ENCODE measurements at regions not wholly inside any gene's neighbourhood (a gene's known extent, or its start where the extent isn't known, plus 50 kb on each side); places are given as distances from the start of the nearest gene placed in this dataset.

DNA sequence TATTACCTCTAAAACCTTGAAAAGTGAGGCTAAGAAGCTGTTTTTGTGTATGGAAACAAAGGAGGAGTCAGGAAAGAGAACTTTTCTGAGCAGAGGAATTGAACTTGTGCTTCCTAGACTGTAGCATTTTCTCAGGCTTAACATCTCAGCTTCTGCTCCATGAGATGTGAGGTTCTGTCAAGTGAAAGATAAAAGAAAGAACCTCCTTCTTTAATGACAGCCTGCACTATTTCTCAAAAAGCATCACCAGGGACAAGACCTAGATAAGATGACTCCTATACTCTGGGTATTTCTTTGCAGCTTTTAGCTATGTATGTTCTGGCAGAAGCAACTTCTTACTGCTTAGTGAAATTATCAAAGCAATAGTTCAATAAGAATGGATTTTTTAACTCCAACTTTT, 87.6 kb upstream of the KCNQ5 start:
- Mint-ChIP-seq H3K4me1 (no peaks in the 10 kb centered on the region), H3K4me3 (no peak overlapping the region), H3K9me3 (peaks cover 0 to 3% (median 0%) of the 10 kb centered on the region in 7 donors), H3K27me3 (peaks cover 5% of the 10 kb centered on the region), H3K27ac (no peak overlapping the region), H3K36me3 (no peaks in the 10 kb centered on the region)
- Histone ChIP-seq H3K27me3 (ENCODE audit: control insufficient read depth, insufficient read depth, low read length) (no peaks in the 10 kb centered on the region), H3K4me3 (ENCODE audit: low read depth, low read length) (no peak overlapping the region), H3K36me3 (ENCODE audit: control insufficient read depth, insufficient read depth, low read length) (no peaks in the 10 kb centered on the region), H3K27ac (ENCODE audit: insufficient read depth, low read length, poor library complexity, severe bottlenecking) (no peak overlapping the region), H3K9me3 (ENCODE audit: control insufficient read depth in 2 of 2, low read length in 2 of 2) (no peaks in the 10 kb centered on the region), H3K4me1 (ENCODE audit: control insufficient read depth, insufficient read depth, low read length, poor library complexity, severe bottlenecking) (no peaks in the 10 kb centered on the region)
- ATAC-seq (ENCODE audit: low read depth in 2 of 2) (no peak), DNase-seq (no peak)

DNA sequence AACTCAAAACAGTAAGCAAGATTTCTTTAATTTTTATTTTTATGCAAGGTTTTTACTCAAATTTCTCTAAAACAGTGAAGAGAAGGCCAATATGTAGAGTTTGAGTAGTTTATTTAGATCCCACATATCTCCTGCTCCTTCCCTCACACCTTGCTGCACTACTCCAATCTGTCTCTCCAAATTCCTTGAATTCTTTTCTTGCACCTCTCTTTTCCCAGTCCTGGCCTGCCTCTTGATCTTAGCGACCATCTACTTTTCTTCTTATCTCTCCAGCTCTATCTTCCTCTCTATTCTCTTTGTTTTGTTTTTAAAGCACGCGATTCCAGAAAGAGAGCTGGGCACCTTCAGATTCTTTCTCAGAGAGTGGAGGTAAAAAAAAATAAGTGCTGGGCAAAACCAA, 86.7 kb upstream of the KCNQ5 start:
- no peaks in the 10 kb centered on the region for H3K36me3 Mint-ChIP-seq
- H3K27me3 Mint-ChIP-seq = peaks cover 5% of the 10 kb centered on the region
- Histone ChIP-seq H3K36me3 (ENCODE audit: control insufficient read depth, insufficient read depth, low read length) (no peaks in the 10 kb centered on the region), H3K4me1 (ENCODE audit: control insufficient read depth, insufficient read depth, low read length, poor library complexity, severe bottlenecking) (no peaks in the 10 kb centered on the region), H3K9me3 (ENCODE audit: control insufficient read depth in 2 of 2, low read length in 2 of 2) (no peaks in the 10 kb centered on the region), H3K27me3 (ENCODE audit: control insufficient read depth, insufficient read depth, low read length) (no peaks in the 10 kb centered on the region), H3K4me3 (ENCODE audit: low read depth, low read length) (no peak overlapping the region), H3K27ac (ENCODE audit: insufficient read depth, low read length, poor library complexity, severe bottlenecking) (no peak overlapping the region)
- H3K4me1 Mint-ChIP-seq = no peaks in the 10 kb centered on the region
- ATAC-seq (ENCODE audit: low read depth in 2 of 2) (no peak), DNase-seq (no peak)
- H3K9me3 Mint-ChIP-seq = peaks cover 0 to 9% (median 0%) of the 10 kb centered on the region in 7 donors
- H3K27ac Mint-ChIP-seq = no peak overlapping the region
- no peak overlapping the region for H3K4me3 Mint-ChIP-seq

DNA sequence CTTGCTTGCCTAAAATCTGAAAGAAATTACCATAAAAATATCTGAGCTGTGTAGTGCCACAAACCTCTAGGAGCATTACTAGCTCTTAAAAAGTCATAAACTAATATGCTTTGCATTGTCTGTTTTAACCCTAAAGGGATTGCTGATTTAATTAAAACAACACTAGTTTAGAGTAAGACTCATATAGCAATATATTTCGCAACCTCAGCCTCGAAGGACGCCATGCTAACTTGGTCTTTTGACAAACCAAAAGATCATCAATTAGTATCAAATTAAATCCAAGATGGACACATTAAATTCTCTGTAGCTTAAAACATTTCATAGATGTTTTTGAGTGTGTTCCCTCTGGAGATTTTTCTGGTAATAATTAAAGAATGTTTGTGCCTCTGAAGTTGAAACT, 74.8 kb upstream of the KCNQ5 start:
- no peak for DNase-seq
- Mint-ChIP-seq H3K27ac (no peak overlapping the region), H3K9me3 (peaks cover 0 to 4% (median under 1%) of the 10 kb centered on the region in 7 donors), H3K27me3 (no peaks in the 10 kb centered on the region), H3K36me3 (no peaks in the 10 kb centered on the region), H3K4me3 (no peak overlapping the region), H3K4me1 (no peaks in the 10 kb centered on the region)
- Histone ChIP-seq H3K27me3 (ENCODE audit: control insufficient read depth, insufficient read depth, low read length) (no peaks in the 10 kb centered on the region), H3K36me3 (ENCODE audit: control insufficient read depth, insufficient read depth, low read length) (no peaks in the 10 kb centered on the region), H3K4me1 (ENCODE audit: control insufficient read depth, insufficient read depth, low read length, poor library complexity, severe bottlenecking) (no peaks in the 10 kb centered on the region), H3K27ac (ENCODE audit: insufficient read depth, low read length, poor library complexity, severe bottlenecking) (no peak overlapping the region), H3K4me3 (ENCODE audit: low read depth, low read length) (no peak overlapping the region), H3K9me3 (ENCODE audit: control insufficient read depth in 2 of 2, low read length in 2 of 2) (peaks cover 0 to 3% of the 10 kb centered on the region in 2 experiments)
- ATAC-seq (ENCODE audit: low read depth in 2 of 2) = no peak

DNA sequence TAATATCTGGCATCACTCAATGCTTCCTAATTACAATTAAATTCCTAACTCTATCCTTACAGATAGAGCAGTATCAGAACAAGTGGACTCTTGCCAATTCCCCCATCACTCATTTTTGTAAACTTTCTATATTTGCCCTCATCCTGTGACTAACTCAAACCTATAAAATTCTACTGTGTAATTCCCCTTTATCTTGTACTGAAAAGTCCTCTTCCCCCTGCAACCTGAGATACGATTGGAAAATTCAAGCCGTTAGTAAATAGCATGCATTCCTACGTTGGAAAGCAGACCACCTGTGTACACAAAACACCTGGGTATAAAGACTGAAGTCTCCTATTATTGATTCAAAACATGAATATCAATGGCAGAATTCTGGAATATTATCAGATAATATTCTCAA, 70.4 kb upstream of the KCNQ5 start:
- H3K9me3 Mint-ChIP-seq = peaks cover 0 to 2% (median 0%) of the 10 kb centered on the region in 7 donors

DNA sequence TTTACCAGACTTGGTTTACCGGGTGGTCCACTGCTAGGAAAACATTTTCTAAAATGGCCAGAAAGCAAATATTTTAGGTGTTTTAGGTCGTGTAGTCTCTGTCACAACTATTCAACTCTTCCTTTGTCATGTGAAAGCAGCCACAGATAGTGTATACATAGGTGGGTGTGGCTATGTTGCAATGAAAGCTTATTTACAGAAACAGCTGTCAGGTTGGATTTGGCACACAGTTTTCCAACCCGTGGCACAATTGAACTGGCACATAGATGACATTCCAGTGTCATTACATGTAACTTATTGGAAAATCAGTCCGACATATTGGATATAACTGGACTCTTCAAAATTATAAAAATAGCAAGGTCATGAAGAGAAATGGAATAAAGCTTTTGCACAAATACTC, 68.9 kb upstream of the KCNQ5 start:
- Histone ChIP-seq H3K27me3 (ENCODE audit: control insufficient read depth, insufficient read depth, low read length) (no peaks in the 10 kb centered on the region), H3K36me3 (ENCODE audit: control insufficient read depth, insufficient read depth, low read length) (no peaks in the 10 kb centered on the region), H3K9me3 (ENCODE audit: control insufficient read depth in 2 of 2, low read length in 2 of 2) (no peaks in the 10 kb centered on the region), H3K4me3 (ENCODE audit: low read depth, low read length) (no peak overlapping the region), H3K27ac (ENCODE audit: insufficient read depth, low read length, poor library complexity, severe bottlenecking) (no peak overlapping the region), H3K4me1 (ENCODE audit: control insufficient read depth, insufficient read depth, low read length, poor library complexity, severe bottlenecking) (no peaks in the 10 kb centered on the region)
- no peak overlapping the region for H3K27ac Mint-ChIP-seq
- DNase-seq (no peak), ATAC-seq (ENCODE audit: low read depth in 2 of 2) (no peak)
- H3K27me3 Mint-ChIP-seq = no peaks in the 10 kb centered on the region
- H3K36me3 Mint-ChIP-seq = no peaks in the 10 kb centered on the region
- H3K9me3 Mint-ChIP-seq = peaks cover 0 to 2% (median 0%) of the 10 kb centered on the region in 7 donors
- no peak overlapping the region for H3K4me3 Mint-ChIP-seq
- H3K4me1 Mint-ChIP-seq = peaks cover 0 to 3% (median 1%) of the 10 kb centered on the region in 4 donors

More for the DNA sequence above, 70.4 kb upstream of the KCNQ5 start:
- H3K27ac ChIP-seq (ENCODE audit: insufficient read depth, low read length, poor library complexity, severe bottlenecking) = no peak overlapping the region
- H3K9me3 ChIP-seq (ENCODE audit: control insufficient read depth in 2 of 2, low read length in 2 of 2) = no peaks in the 10 kb centered on the region
- Mint-ChIP-seq H3K27ac (no peak overlapping the region), H3K4me3 (no peak overlapping the region), H3K27me3 (no peaks in the 10 kb centered on the region), H3K4me1 (peaks cover 0 to 3% (median 1%) of the 10 kb centered on the region in 4 donors), H3K36me3 (no peaks in the 10 kb centered on the region)
- DNase-seq (no peak), ATAC-seq (ENCODE audit: low read depth in 2 of 2) (no peak)
- no peaks in the 10 kb centered on the region for H3K27me3 ChIP-seq (ENCODE audit: control insufficient read depth, insufficient read depth, low read length)
- H3K36me3 ChIP-seq (ENCODE audit: control insufficient read depth, insufficient read depth, low read length) = no peaks in the 10 kb centered on the region
- no peak overlapping the region for H3K4me3 ChIP-seq (ENCODE audit: low read depth, low read length)
- H3K4me1 ChIP-seq (ENCODE audit: control insufficient read depth, insufficient read depth, low read length, poor library complexity, severe bottlenecking) = no peaks in the 10 kb centered on the region

DNA sequence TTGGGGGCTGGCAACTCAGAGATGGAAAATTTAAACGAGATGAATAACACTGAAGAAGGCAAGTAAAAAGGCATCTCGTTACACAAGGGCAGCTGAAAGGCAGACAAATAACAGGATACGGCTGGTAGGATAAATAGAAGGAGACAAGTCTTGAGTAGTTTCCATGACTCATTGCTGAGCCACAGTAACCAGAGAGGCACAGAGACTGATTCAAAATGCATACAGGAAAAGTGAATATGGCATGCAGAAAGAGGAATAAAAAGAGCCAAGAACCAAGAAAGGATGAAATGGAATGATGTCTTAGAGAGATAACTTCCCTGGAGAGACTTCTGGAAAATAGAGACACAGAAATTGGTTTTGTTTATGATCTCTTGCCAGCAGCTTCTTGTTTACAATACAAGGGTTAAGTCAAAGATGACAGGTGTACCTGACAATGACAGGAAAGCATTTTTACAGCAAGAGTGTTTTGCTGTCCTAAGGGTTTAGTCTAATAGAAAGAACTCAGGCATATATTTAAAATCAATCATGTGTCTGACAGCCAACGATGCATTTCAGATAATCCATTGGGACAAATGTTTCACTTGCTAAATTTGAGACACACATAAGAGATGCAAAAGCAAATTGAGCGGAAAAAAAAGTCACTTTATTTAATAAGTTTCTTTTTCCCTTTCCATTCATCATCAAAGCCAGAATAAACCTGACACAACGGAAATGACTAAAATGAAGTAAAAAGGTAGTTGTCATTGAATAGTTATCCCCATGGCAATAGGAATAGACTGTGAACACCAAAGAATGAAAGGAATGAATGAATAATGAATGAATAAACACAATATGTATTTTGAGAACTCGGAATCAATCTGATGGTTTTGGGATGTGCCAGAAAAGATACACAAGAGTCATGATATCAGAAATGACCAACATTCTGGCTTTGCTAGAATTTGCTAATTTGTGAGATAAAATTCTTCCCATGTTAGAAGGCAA, 68.0 kb upstream of the KCNQ5 start:
- no peaks in the 10 kb centered on the region for H3K36me3 ChIP-seq (ENCODE audit: control insufficient read depth, insufficient read depth, low read length)
- no peaks in the 10 kb centered on the region for H3K9me3 ChIP-seq (ENCODE audit: control insufficient read depth in 2 of 2, low read length in 2 of 2)
- no peak overlapping the region for H3K27ac ChIP-seq (ENCODE audit: insufficient read depth, low read length, poor library complexity, severe bottlenecking)
- Mint-ChIP-seq H3K4me1 (peaks cover 0 to 3% (median 1%) of the 10 kb centered on the region in 4 donors), H3K27ac (no peak overlapping the region), H3K36me3 (no peaks in the 10 kb centered on the region), H3K4me3 (no peak overlapping the region), H3K27me3 (no peaks in the 10 kb centered on the region), H3K9me3 (peaks cover 0 to 2% (median 0%) of the 10 kb centered on the region in 7 donors)
- DNase-seq (no peak), ATAC-seq (ENCODE audit: low read depth in 2 of 2) (peak; percentile 37 to 45)
- H3K27me3 ChIP-seq (ENCODE audit: control insufficient read depth, insufficient read depth, low read length) = no peaks in the 10 kb centered on the region
- no peak overlapping the region for H3K4me3 ChIP-seq (ENCODE audit: low read depth, low read length)
- H3K4me1 ChIP-seq (ENCODE audit: control insufficient read depth, insufficient read depth, low read length, poor library complexity, severe bottlenecking) = no peaks in the 10 kb centered on the region

DNA sequence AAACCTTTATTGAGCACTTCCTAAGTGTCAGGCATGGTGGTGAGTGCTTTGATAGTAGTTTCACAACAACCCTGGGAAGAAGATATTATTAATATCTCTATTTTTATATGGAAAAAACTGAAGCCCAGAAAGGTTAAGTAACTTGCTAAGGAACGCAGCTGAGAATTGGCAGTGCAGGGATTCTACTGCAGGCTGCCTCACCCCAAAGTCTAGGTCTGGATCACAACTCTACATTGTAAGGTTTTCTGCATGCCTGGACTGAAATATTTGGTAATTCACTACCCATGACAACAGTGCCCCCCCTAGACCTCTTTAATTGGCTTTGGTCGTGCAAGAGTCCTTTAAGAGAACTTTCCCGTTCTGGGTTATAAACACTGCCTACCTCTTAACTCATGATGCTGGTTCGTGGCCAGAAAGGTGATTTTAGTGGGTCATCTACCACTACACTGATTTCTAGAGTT, 67.1 kb upstream of the KCNQ5 start:
- DNase-seq (no peak), ATAC-seq (ENCODE audit: low read depth in 2 of 2) (no peak)
- no peak overlapping the region for H3K27ac Mint-ChIP-seq
- H3K27me3 Mint-ChIP-seq = peaks cover 4% of the 10 kb centered on the region
- H3K4me3 Mint-ChIP-seq = no peak overlapping the region
- peaks cover 0 to 3% (median 1%) of the 10 kb centered on the region in 4 donors for H3K4me1 Mint-ChIP-seq
- no peaks in the 10 kb centered on the region for H3K36me3 Mint-ChIP-seq
- H3K27me3 ChIP-seq (ENCODE audit: control insufficient read depth, insufficient read depth, low read length) = no peaks in the 10 kb centered on the region
- H3K36me3 ChIP-seq (ENCODE audit: control insufficient read depth, insufficient read depth, low read length) = no peaks in the 10 kb centered on the region
- H3K4me3 ChIP-seq (ENCODE audit: low read depth, low read length) = no peak overlapping the region
- H3K9me3 Mint-ChIP-seq = peaks cover 0 to 2% (median 0%) of the 10 kb centered on the region in 7 donors
- no peaks in the 10 kb centered on the region for H3K4me1 ChIP-seq (ENCODE audit: control insufficient read depth, insufficient read depth, low read length, poor library complexity, severe bottlenecking)
- no peak overlapping the region for H3K27ac ChIP-seq (ENCODE audit: insufficient read depth, low read length, poor library complexity, severe bottlenecking)
- H3K9me3 ChIP-seq (ENCODE audit: control insufficient read depth in 2 of 2, low read length in 2 of 2) = no peaks in the 10 kb centered on the region

DNA sequence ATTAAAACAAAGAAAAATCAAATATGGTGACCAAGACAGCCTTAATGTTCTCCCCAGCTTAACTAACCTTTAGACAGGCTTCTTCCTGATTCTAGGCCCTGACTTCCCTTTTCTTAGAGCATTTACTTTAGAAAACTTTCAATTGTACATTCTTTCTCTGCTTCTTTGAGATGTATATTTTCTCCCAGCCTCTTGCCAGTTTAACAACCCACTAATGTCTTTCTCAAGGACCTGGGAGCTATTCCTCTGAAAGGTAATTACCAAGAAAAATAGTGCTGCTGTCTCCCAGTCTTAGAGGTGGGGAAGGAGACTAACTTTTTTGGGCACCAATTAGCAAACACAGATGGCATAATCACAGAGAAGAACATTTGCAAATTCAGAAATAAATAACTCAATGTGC, 62.8 kb upstream of the KCNQ5 start:
- Histone ChIP-seq H3K27me3 (ENCODE audit: control insufficient read depth, insufficient read depth, low read length) (no peaks in the 10 kb centered on the region), H3K9me3 (ENCODE audit: control insufficient read depth in 2 of 2, low read length in 2 of 2) (no peaks in the 10 kb centered on the region), H3K4me3 (ENCODE audit: low read depth, low read length) (no peak overlapping the region), H3K27ac (ENCODE audit: insufficient read depth, low read length, poor library complexity, severe bottlenecking) (no peak overlapping the region), H3K4me1 (ENCODE audit: control insufficient read depth, insufficient read depth, low read length, poor library complexity, severe bottlenecking) (no peaks in the 10 kb centered on the region), H3K36me3 (ENCODE audit: control insufficient read depth, insufficient read depth, low read length) (no peaks in the 10 kb centered on the region)
- peaks cover 4% of the 10 kb centered on the region for H3K27me3 Mint-ChIP-seq
- no peak for ATAC-seq (ENCODE audit: low read depth in 2 of 2)
- H3K9me3 Mint-ChIP-seq = peaks cover 0 to 1% (median 0%) of the 10 kb centered on the region in 7 donors
- no peak overlapping the region for H3K27ac Mint-ChIP-seq
- no peaks in the 10 kb centered on the region for H3K36me3 Mint-ChIP-seq
- no peak for DNase-seq
- H3K4me3 Mint-ChIP-seq = no peak overlapping the region
- H3K4me1 Mint-ChIP-seq = no peaks in the 10 kb centered on the region

Measured in CD4-positive, CD25-positive, alpha-beta regulatory T cell (primary cell).